ENCODE measurements at regions not wholly inside any gene's neighbourhood (a gene's known extent, or its start where the extent isn't known, plus 50 kb on each side); places are given as distances from the start of the nearest gene placed in this dataset.
"Not testable (repeated sequence)": the region's sequence is repeated elsewhere in the genome, so short reads cannot be mapped to it uniquely, and the experiment has no call there.

DNA sequence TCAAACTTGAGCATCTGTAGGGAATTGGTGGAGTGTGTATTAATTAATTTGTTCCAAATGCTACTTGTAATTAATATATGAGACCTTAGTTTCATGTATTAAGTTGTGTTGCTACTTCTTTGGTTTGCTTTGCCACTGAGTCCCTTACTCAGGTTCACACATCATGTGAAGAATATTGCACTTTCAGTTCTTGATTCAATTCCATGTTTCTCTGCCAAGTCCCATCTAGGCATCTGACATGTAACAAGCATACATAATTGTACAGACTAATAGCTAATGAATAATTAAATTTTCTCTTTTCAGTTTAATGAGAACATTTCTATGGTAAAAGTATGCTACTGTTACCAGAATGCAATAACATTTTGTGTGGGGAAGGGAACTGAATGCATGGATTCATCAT, 640.0 kb downstream of the TMTC2 start:
- no peak for DNase-seq

DNA sequence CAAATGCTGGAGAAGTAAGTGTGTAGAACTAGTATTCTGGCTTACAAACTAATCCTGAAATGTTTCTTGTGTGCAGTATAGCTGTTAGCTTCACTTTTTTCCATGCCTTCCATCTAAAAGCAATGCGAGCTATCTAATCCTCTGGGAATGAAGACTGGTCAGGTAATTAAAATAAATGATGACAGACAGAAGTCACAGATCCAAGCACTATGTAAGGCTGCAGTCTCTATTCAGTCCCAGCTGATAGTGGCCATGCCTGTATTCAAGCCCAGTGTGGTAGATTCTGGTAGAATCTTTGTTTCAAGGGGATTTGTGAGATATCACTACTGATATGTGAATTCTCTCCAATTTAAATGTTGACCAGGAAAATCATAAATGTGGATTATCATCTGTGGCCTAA, 637.2 kb downstream of the TMTC2 start:
- DNase-seq, result no peak

DNA sequence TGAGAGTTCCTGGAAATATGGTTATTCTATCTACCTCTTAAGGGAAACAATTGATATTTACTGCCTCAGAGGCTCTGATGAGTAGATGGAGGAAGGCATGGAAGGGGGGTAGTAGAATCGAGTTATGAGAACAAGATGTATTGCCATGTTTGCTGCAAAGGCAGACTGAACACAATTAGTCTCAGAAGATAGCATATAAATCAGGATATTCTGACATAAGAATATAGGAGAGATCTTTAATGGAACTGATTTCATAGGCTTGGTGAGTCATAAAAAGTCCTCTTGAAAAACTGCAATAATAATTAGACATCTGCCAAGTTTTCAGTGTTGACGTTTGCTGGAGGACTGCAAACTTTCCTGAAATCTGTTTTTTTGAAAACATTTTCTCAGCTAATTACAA, 636.1 kb downstream of the TMTC2 start:
- no peak for DNase-seq

DNA sequence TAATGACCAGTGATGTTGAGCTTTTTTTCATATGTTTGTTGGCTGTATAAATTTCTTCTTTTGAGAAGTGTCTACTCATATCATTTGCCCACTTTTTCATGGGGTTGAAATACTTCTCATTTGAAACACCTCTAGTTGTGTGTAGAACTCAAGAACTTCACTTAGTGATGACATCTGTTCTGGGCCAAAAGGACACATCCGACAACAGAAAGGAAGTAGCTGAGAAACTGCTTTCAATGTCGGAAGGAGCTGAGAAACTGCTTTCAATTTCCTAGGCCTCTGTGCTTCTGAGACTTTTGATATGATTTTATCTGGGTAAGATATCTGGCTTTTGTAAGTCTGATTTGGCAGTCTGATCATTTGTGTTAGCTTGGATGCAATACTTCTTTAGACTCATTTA, 635.3 kb downstream of the TMTC2 start:
- no peak for DNase-seq

DNA sequence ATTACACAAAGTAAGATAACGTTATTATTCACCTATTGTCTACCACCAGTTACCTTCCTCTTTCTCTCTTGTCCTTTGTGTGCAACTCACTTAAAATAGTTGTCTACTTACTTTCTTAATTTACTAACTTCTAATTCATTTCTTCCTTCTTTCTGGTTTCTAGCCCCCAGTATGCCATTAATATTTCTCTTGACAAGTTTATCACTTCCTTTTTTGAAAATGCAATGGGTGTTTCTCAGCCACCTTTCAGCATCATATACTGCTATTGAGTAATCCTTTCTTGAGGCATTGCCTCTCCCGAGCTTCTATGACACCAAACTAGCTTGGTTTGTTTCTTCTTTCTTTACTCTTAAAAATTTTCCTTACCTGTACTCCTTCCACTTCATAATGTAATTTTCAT, 633.6 kb downstream of the TMTC2 start:
- no peak for DNase-seq

DNA sequence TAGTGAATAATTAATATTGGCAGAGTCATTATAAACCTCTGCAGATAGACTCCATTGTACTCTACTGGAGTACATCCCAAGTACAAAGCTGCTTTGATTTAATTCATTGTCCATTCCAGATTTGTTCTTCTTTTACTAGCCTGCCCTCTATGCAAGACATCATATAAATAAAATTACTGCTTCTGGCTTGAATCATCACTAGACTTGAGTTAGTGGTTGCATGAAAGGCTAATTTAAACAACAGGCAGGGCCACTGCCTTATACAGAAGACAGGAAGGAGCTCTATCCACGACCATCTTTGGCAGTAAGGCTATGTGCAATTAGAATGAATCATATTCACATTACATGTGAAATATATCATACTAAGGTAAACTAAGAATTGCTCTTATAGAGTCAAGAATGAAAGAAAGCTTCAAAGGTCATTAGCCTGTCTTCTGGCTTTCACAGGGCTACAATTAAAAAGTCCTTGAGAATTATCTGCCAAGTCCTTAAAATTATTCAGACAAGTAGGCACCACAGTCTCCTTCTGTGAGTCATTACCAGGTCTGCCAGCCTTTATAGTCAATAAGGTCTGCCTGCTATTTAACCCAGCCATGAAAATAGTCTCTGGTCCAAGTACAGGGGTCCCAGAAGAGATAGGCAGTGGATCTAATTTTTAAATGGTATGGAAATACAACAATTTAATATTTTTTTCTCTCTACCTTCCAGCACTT, 631.8 kb downstream of the TMTC2 start:
- DNase-seq, result no peak

DNA sequence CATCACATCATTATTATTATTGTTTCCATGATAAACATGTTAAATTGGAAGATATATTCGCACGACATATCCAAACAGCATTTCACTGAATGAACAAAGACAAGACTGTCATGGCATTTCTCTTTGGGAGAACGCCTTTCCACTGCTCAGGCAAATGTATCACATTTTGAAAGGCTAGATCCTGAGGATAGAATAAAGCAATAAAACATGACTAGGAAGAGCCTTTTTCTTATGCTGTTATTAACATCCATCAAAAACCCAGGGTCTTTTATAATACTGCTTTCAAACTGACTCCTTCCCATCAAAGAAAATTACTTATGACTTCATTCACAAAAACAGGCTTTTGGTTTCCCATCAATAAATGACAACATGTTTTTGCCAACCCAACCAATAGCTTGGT, 630.9 kb downstream of the TMTC2 start:
- DNase-seq, result no peak

DNA sequence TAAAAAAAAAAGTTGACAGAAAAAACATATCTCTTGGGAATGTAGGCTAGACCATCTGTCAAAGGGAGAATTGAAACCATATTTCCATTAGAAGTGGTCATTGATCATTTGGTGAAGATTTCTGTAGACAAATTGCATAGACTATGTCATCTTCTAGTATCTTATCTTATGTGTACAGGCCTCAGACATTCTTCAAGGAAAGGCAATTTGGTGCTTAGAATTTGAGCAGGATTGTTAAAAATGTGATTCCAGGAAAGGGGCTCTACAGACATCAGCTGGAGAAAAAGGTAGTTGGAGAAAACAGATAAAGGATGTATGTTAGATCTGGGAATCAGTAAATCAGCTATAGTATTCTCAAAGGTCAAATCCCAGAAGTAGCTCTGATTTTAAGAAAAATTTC, 627.1 kb downstream of the TMTC2 start:
- DNase-seq, result no peak

DNA sequence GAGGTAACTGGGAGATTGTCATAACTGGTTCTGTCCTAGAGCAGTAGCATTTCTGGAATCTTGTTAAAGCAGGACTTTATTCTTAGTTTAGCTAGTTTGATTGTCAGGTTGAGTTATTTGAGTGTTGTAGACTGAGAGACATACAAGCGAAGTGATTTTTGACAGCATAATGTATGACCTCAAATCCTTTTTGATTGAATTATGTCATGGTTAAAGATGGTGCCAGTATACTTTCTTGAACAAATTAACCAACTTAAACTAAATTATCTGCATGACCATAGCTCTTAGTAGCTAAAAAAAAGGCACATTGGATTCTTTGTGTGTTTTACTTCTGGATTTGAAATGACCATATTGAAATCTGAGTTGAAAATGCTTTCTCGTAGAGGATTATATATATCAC, 626.6 kb downstream of the TMTC2 start:
- no peak for DNase-seq

DNA sequence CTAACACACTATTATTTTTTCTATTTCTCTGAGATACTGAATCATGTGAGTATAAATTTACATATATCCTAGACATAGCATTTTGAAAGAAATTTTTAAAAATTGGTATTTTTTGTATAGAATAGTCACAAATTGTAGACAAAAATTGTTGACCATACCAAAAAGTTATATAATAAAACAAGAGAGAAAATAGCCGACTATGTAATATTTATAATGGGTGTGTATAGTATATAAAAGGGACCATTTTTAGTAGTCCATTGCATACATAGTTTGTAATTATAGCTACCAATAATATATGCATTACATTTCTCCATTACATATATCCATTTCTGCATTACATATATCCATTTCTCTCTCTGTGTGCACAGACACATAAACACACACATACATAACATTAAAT, 590.2 kb downstream of the TMTC2 start:
- DNase-seq, result no peak

DNA sequence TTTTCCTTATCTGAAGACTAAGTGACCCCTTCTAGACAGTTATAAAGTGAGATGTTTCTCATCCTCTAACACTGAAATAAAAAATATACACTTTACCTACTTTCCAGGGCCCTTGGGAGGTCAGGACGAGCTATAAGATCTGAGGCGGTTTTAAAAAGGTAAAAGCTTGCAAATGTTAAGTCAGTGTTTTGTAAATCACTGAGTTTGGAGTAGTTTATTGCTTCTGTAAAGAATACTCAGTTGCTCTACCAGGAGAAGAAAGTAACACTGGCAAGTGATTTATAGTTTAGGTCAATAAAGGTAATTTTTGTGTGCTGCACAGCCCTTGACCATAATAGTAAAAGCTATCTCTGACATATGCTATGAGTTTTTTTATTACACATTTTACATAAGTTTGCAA, 584.5 kb downstream of the TMTC2 start:
- DNase-seq, result no peak

DNA sequence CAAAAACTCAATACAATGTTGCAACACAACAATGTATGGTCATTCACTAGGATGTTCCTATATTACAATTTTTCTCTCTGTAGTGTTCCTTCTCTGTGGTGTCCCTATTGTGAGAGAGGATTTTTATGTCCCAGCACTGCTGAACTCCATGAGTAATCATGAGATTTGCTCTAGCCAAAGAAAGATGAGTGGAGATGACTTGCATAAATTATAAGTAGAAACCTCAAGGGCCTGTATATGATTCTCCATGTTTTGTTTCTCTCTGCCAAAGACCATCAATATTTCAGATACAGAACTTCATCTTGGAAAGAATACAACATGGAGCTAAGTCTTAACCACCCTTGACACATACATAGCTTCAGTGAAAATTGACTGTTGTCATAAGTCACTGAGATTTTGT, 579.1 kb downstream of the TMTC2 start:
- DNase-seq, result no peak

DNA sequence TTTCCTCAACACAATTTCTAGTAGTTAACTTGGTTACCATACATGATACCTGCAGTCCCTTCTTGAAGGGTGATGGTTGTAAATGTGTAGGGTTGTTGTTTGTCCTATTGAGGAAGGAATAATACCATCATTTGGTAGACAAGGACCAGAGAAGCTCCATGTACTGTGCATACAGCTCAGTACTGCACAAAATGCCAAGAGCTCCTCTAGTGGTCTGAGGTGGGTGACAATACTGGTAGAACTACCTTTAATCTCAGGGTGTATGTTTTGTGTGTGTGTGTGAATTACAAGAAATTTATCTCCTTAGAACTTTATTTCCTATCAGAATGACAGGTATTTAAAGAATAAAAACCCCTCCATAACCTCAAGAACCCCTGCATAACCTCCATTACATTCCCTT, 575.3 kb downstream of the TMTC2 start:
- no peak for DNase-seq

DNA sequence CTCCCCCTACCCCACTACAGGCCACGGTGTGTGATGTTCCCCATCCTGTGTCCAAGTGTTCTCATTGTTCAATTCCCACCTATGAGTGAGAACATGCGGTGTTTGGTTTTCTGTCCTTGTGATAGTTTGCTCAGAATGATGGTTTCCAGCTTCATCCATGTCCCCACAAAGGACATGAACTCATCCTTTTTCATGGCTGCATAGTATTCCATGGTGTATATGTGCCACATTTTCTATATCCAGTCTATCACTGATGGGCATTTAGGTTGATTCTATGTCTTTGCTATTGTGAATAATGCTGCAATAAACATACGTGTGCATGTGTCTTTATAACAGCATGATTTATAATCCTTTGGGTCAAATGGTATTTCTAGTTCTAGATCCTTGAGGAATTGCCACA, 573.4 kb downstream of the TMTC2 start:
- DNase-seq, result not testable (repeated sequence)

DNA sequence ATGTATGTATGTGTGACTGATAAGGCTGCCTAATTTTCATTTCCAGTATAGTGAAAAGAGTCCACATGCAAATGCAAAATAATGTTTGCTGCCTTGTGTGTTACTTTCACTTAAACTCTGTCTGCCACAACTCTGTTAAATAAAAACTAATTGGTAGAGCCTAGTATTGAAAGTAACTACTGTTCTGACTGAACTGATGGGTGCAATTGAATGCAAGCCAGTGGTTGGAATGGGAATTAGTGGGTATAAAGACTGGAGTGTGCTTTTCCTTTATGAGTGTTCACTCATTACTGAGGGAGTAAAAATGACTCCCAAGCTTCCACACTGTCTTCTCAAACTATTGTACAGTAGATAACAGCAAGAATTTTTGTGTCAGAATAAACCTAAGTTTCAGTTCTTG, 571.0 kb downstream of the TMTC2 start:
- no peak for DNase-seq

DNA sequence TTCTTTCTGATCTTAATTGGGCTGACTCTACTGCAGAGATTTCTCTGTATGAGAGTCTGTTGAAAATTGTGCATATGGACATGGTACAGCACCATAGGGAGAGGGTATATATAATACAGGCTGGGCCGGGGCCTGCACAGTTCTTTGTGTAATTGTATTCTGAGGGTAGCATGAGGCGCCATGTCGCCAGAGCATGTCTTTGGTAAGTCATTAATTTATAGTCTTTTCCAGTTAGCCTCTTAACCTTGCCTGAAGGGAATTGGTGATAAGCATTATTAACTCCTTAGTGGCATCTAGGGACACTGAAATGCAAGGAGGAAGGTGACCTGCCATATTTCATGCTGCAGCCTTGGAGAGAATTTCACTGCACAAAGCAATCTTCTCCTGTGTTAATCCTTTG, 569.9 kb downstream of the TMTC2 start:
- no peak for DNase-seq

DNA sequence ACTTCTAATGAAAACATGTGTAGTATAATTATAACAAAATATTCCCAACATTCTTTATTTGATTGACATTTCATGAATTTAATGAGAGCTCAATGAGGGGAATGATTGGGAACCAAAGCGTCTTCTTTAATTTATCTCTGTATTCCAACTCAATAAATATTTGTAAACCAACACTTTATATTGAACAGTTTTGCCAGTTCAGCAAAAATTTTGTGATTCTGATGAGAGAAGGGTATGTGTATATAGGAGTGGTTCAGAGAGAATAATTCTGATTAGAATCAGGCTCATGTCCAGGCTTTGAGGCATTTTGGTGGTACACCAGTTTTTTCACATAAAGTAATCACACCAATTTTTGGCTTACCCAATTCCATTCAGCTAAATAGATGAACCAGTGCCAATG, 564.2 kb downstream of the TMTC2 start:
- DNase-seq, result no peak

DNA sequence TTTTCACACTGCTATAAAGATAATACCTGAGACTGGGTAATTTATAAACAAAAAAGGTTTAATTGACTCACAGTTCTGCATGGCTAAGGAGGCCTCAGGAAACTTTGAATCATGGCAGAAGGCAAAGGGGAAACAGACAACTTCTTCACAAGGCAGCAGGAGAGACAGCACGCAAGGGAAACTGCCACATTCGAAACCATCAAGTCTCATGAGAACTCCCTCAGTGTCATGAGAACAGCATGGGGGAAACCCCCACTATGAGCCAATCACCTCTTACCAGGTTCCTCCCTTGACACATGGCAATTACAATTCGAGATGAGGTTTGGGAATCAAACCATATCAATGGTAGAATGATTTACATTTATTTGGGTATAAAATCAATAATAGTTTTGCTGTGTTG, 558.5 kb downstream of the TMTC2 start:
- DNase-seq, result no peak

DNA sequence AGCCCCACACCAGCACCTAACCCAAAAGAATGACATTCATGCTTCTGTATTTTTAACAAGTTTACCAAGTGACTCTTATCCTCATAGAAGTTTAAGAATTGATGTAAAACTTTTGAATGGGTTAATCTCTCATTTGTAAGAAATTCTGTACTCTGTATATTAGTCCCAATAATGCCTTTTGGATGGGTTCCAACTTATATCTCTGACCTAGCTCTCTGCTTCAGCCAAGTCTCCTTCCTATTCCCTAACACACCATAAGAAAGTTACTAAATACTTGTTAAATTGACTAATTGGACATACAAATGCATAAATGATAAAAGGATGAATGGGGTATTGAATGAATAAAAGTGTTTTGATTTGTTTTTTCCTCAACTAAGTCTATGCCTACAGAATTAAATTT, 557.3 kb downstream of the TMTC2 start:
- no peak for DNase-seq

DNA sequence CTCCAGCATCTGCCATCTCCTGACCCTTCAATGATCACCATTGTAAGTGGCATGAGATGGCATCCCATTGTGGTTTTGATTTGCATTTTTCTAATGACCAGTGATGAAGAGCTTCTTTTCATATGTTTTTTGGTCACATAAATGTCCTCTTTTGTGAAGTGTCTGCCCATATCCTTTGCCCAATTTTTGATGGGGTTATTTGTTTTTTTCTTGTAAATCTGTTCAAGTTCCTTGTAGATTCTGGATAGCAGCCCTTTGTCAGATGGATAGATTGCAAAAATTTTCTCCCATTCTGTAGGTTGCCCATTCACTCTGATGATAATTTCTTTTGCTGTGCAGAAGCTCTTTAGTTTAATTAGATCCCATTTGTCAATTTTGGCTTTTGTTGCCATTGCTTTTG, 547.3 kb downstream of the TMTC2 start:
- DNase-seq, result not testable (repeated sequence)

DNA sequence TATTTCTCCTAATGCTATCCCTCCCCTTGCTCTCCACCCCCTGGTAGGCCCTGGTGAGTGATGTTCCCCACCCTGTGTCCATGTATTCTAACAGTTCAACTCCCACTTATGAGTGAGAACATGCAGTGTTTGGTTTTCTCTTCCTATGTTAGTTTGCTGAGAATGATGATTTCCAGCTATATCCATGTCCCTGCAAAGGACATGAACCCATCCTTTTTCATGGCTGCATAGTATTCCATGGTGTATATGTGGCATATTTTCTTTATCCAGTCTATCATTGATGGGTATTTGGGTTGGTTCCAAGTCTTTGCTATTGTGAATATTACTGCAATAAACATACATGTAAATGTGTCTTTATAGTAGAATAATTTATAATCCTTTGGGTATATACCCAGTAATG, 540.3 kb downstream of the TMTC2 start:
- not testable (repeated sequence) for DNase-seq

DNA sequence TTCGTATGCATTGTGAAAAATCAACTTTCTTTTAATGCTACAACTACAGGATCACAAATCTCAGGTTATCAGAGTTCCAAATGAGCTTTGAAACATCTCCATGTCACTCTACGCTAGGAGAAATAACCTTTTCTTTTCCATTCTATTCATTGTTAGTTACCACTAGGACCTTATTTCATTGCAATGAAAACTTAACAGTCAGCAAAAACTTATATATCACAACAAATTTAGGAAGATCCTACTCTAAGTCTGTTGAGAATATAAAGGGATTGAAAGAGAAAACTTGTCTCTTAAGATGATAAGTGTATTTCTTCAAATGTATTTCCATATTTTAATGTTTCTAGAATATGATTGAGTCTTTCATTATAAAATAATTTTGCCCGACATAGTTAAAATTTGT, 539.1 kb downstream of the TMTC2 start:
- DNase-seq, result no peak

DNA sequence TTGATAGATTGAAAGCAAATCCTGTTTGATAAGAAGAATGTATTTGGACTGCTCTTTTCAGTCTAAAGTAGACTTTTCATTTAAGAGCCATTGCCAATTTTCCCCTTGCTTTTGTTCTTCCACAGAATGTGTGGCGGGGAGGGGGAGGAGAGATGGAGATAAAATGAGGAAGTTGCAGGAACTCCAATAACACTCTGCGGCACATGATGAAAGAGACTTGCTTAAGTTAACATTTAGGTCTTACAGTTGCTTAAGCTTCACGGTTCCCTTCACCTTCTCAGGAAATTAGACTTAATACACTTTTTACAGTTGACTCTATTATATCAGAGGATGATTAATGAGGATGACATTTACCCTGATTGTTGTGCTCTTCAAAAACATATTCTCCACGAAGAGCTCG, 537.3 kb downstream of the TMTC2 start:
- no peak for DNase-seq

DNA sequence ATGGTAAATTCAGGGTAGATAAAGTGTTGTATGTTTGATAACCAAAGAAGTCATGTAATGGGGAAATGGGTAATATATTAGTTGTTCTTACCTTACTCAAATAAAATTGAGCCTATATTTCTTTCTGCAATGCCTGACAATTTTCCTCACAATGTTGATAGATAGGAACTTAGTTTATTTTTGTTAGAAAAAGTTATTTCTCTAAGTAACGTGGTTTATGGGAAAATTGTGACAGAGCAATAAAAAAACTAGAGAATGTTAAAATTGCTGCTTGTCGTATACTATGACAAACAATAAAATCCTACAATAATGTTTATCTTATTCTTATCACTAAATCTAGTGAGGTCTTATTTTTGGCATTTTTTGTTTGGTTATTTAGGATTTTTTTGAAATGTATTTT, 534.1 kb downstream of the TMTC2 start:
- no peak for DNase-seq

DNA sequence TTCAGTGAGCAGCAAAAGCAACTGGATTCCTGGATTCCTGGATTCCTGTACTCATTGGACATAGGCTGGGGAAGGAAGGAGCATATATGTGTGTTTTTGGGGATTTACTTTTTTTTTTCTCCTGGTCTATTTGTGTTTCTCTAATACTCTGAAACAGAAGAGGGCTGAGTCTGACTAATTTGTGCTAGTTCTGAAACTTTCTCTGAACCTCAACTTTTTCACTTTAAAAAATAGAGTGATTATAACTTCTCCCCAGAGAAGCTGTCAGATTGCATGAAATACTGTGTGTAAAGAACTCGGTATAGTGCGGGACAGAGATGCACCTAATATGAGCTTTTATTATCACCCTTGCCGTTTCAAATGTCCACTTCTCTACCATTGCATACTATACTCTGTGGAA, 529.5 kb downstream of the TMTC2 start:
- no peak for DNase-seq

Data from skin of body (tissue), 1 donor.